Hematopoietic multipotent progenitor cell treated with erythropoietin and hydrocortisone succinate and interleukin-3 and kit ligand, for 6 days (in vitro differentiated cells): ENCODE measurements at regions not wholly inside any gene's neighbourhood (a gene's known extent, or its start where the extent isn't known, plus 50 kb on each side); places are given as distances from the start of the nearest gene placed in this dataset.
"Not testable (repeated sequence)": the region's sequence is repeated elsewhere in the genome, so short reads cannot be mapped to it uniquely, and the experiment has no call there.

Experiments used
- DNase-seq: peaks from one replicate; pipeline ENCODE4 v3.0.0-alpha.2; 2015

- no peak for DNase-seq
Observed at GRCh38 chr3:153036846-153037245, 125.2 kb upstream of the RAP2B start.

GRCh38 chr3:153038367-153038766 lies 123.7 kb upstream of the RAP2B start:
- no peak for DNase-seq

GRCh38 chr3:153038779-153039178 lies 123.2 kb upstream of the RAP2B start:
- no peak for DNase-seq

- no peak for DNase-seq
Observed at GRCh38 chr3:153041181-153041580, 120.8 kb upstream of the RAP2B start.

- no peak for DNase-seq
Observed at GRCh38 chr3:153042088-153042487, 119.9 kb upstream of the RAP2B start.

- DNase-seq = no peak
Observed at GRCh38 chr3:153043729-153044328, 118.2 kb upstream of the RAP2B start.

GRCh38 chr3:153045150-153045549 lies 116.9 kb upstream of the RAP2B start:
- DNase-seq = no peak

- DNase-seq = no peak
Observed at GRCh38 chr3:153050978-153051377, 111.0 kb upstream of the RAP2B start.

GRCh38 chr3:153051427-153052095 lies 110.5 kb upstream of the RAP2B start:
- no peak for DNase-seq

GRCh38 chr3:153052096-153052460 lies 109.9 kb upstream of the RAP2B start:
- DNase-seq = peak; percentile 50

GRCh38 chr3:153055217-153055616 lies 106.8 kb upstream of the RAP2B start:
- DNase-seq = no peak

- DNase-seq = no peak
Observed at GRCh38 chr3:153055779-153056178, 106.2 kb upstream of the RAP2B start.

- not testable (repeated sequence) for DNase-seq
Observed at GRCh38 chr3:153058031-153058688, 103.9 kb upstream of the RAP2B start.

- no peak for DNase-seq
Observed at GRCh38 chr3:153060346-153060745, 101.7 kb upstream of the RAP2B start.

- peak; percentile 76 for DNase-seq
Observed at GRCh38 chr3:153061938-153062528, 100.0 kb upstream of the RAP2B start.

- DNase-seq = no peak
Observed at GRCh38 chr3:153063337-153063736, 98.7 kb upstream of the RAP2B start.

- DNase-seq = no peak
Observed at GRCh38 chr3:153066983-153067382, 95.0 kb upstream of the RAP2B start.

- peak; percentile 81 for DNase-seq
Observed at GRCh38 chr3:153069598-153070510, 92.2 kb upstream of the RAP2B start.

GRCh38 chr3:153070511-153070868 lies 91.5 kb upstream of the RAP2B start:
- peak; percentile 72 for DNase-seq

- no peak for DNase-seq
Observed at GRCh38 chr3:153072382-153072781, 89.6 kb upstream of the RAP2B start.

- DNase-seq = no peak
Observed at GRCh38 chr3:153072856-153073255, 89.2 kb upstream of the RAP2B start.

GRCh38 chr3:153073636-153074035 lies 88.4 kb upstream of the RAP2B start:
- DNase-seq = no peak

- no peak for DNase-seq
Observed at GRCh38 chr3:153078826-153079225, 83.2 kb upstream of the RAP2B start.
